ENCODE measurements at regions not wholly inside any gene's neighbourhood (a gene's known extent, or its start where the extent isn't known, plus 50 kb on each side); places are given as distances from the start of the nearest gene placed in this dataset.

GRCh38 chr12:131604859-131605258, 106.0 kb upstream of the SFSWAP start:
- Histone ChIP-seq H2AK5ac (ENCODE audit: low read length) (no peak overlapping the region), H3K27me3 (ENCODE audit: insufficient read depth, low read length, poor library complexity) (no peaks in the 10 kb centered on the region), H2BK5ac (ENCODE audit: low read length) (no peak overlapping the region), H3K23ac (ENCODE audit: low read length) (no peak overlapping the region), H3K79me1 (ENCODE audit: low read length) (no peaks in the 10 kb centered on the region), H3K4me2 (ENCODE audit: low read length) (no peak overlapping the region), H3K4me1 (ENCODE audit: control insufficient read depth, low read depth, low read length) (peaks cover 2% of the 10 kb centered on the region), H3K18ac (ENCODE audit: low read length) (no peak overlapping the region), H3K4ac (ENCODE audit: low read depth, low read length) (no peak overlapping the region), H3K4me3 (ENCODE audit: low read length) (no peak overlapping the region), H2BK15ac (replicated peaks; ENCODE audit: low read depth) (no peak overlapping the region), H4K8ac (ENCODE audit: low read depth, low read length) (no peak overlapping the region), H3K9ac (ENCODE audit: low read length) (no peak overlapping the region), H2BK120ac (ENCODE audit: low read depth, low read length) (no peak overlapping the region), H3K56ac (ENCODE audit: low read length) (no peak overlapping the region), H3K36me3 (ENCODE audit: control insufficient read depth, insufficient read depth, low read length) (no peaks in the 10 kb centered on the region), H3K79me2 (ENCODE audit: control insufficient read depth, insufficient read depth, low read length) (no peaks in the 10 kb centered on the region), H3K27ac (ENCODE audit: low read depth, low read length) (no peak overlapping the region), H4K5ac (ENCODE audit: low read length) (no peak overlapping the region)
- no peak for DNase-seq
- no CpG with 5 or more reads among the region's 6 CpGs for WGBS (ENCODE audit: extremely low coverage, insufficient coverage, low lambda C conversion rate)

- Histone ChIP-seq H3K18ac (ENCODE audit: low read length) (no peak overlapping the region), H3K4me2 (ENCODE audit: low read length) (no peak overlapping the region), H3K9ac (ENCODE audit: low read length) (no peak overlapping the region), H3K79me2 (ENCODE audit: control insufficient read depth, insufficient read depth, low read length) (no peaks in the 10 kb centered on the region), H3K27ac (ENCODE audit: low read depth, low read length) (no peak overlapping the region), H2BK120ac (ENCODE audit: low read depth, low read length) (no peak overlapping the region), H4K8ac (ENCODE audit: low read depth, low read length) (no peak overlapping the region), H3K79me1 (ENCODE audit: low read length) (no peaks in the 10 kb centered on the region), H3K56ac (ENCODE audit: low read length) (no peak overlapping the region), H2AK5ac (ENCODE audit: low read length) (no peak overlapping the region), H3K36me3 (ENCODE audit: control insufficient read depth, insufficient read depth, low read length) (no peaks in the 10 kb centered on the region), H3K4ac (ENCODE audit: low read depth, low read length) (no peak overlapping the region), H2BK15ac (replicated peaks; ENCODE audit: low read depth) (no peak overlapping the region), H3K23ac (ENCODE audit: low read length) (no peak overlapping the region), H3K4me3 (ENCODE audit: low read length) (no peak overlapping the region), H2BK5ac (ENCODE audit: low read length) (no peak overlapping the region), H4K5ac (ENCODE audit: low read length) (no peak overlapping the region), H3K27me3 (ENCODE audit: insufficient read depth, low read length, poor library complexity) (no peaks in the 10 kb centered on the region), H3K4me1 (ENCODE audit: control insufficient read depth, low read depth, low read length) (peaks cover 2% of the 10 kb centered on the region)
- DNase-seq: no peak
- WGBS (ENCODE audit: extremely low coverage, insufficient coverage, low lambda C conversion rate): no CpG with 5 or more reads among the region's 7 CpGs
Observed at GRCh38 chr12:131605304-131605829, 105.5 kb upstream of the SFSWAP start.

- Histone ChIP-seq H3K4me3 (ENCODE audit: low read length) (no peak overlapping the region), H3K18ac (ENCODE audit: low read length) (no peak overlapping the region), H3K79me1 (ENCODE audit: low read length) (no peaks in the 10 kb centered on the region), H3K79me2 (ENCODE audit: control insufficient read depth, insufficient read depth, low read length) (no peaks in the 10 kb centered on the region), H2BK120ac (ENCODE audit: low read depth, low read length) (no peak overlapping the region), H3K36me3 (ENCODE audit: control insufficient read depth, insufficient read depth, low read length) (no peaks in the 10 kb centered on the region), H3K56ac (ENCODE audit: low read length) (no peak overlapping the region), H4K8ac (ENCODE audit: low read depth, low read length) (no peak overlapping the region), H3K23ac (ENCODE audit: low read length) (no peak overlapping the region), H3K4me1 (ENCODE audit: control insufficient read depth, low read depth, low read length) (peaks cover 2% of the 10 kb centered on the region), H2BK5ac (ENCODE audit: low read length) (no peak overlapping the region), H3K4me2 (ENCODE audit: low read length) (no peak overlapping the region), H3K9ac (ENCODE audit: low read length) (no peak overlapping the region), H3K27me3 (ENCODE audit: insufficient read depth, low read length, poor library complexity) (no peaks in the 10 kb centered on the region), H2BK15ac (replicated peaks; ENCODE audit: low read depth) (no peak overlapping the region), H3K4ac (ENCODE audit: low read depth, low read length) (no peak overlapping the region), H3K27ac (ENCODE audit: low read depth, low read length) (no peak overlapping the region), H2AK5ac (ENCODE audit: low read length) (no peak overlapping the region), H4K5ac (ENCODE audit: low read length) (no peak overlapping the region)
- no peak for DNase-seq
- WGBS (ENCODE audit: extremely low coverage, insufficient coverage, low lambda C conversion rate): no CpG with 5 or more reads among the region's 12 CpGs
Observed at GRCh38 chr12:131606218-131606901, 104.5 kb upstream of the SFSWAP start.

GRCh38 chr12:131607658-131608447, 103.0 kb upstream of the SFSWAP start:
- Histone ChIP-seq H3K9ac (ENCODE audit: low read length) (no peak overlapping the region), H2BK120ac (ENCODE audit: low read depth, low read length) (no peak overlapping the region), H3K27ac (ENCODE audit: low read depth, low read length) (no peak overlapping the region), H3K79me1 (ENCODE audit: low read length) (no peaks in the 10 kb centered on the region), H3K4ac (ENCODE audit: low read depth, low read length) (no peak overlapping the region), H2AK5ac (ENCODE audit: low read length) (no peak overlapping the region), H3K23ac (ENCODE audit: low read length) (no peak overlapping the region), H3K56ac (ENCODE audit: low read length) (no peak overlapping the region), H3K18ac (ENCODE audit: low read length) (no peak overlapping the region), H4K8ac (ENCODE audit: low read depth, low read length) (no peak overlapping the region), H3K4me1 (ENCODE audit: control insufficient read depth, low read depth, low read length) (peaks cover 2% of the 10 kb centered on the region), H4K5ac (ENCODE audit: low read length) (no peak overlapping the region), H3K4me3 (ENCODE audit: low read length) (no peak overlapping the region), H3K4me2 (ENCODE audit: low read length) (no peak overlapping the region), H2BK15ac (replicated peaks; ENCODE audit: low read depth) (no peak overlapping the region), H2BK5ac (ENCODE audit: low read length) (no peak overlapping the region), H3K79me2 (ENCODE audit: control insufficient read depth, insufficient read depth, low read length) (no peaks in the 10 kb centered on the region), H3K36me3 (ENCODE audit: control insufficient read depth, insufficient read depth, low read length) (no peaks in the 10 kb centered on the region), H3K27me3 (ENCODE audit: insufficient read depth, low read length, poor library complexity) (no peaks in the 10 kb centered on the region)
- no peak for DNase-seq
- WGBS (ENCODE audit: extremely low coverage, insufficient coverage, low lambda C conversion rate): no CpG with 5 or more reads among the region's 8 CpGs

GRCh38 chr12:131608740-131609690, 101.9 kb upstream of the SFSWAP start:
- H2AK5ac ChIP-seq (ENCODE audit: low read length): no peak overlapping the region
- no peak overlapping the region for H3K27ac ChIP-seq (ENCODE audit: low read depth, low read length)
- no CpG with 5 or more reads among the region's 27 CpGs for WGBS (ENCODE audit: extremely low coverage, insufficient coverage, low lambda C conversion rate)
- no peak overlapping the region for H2BK120ac ChIP-seq (ENCODE audit: low read depth, low read length)
- peaks cover 2% of the 10 kb centered on the region for H3K4me1 ChIP-seq (ENCODE audit: control insufficient read depth, low read depth, low read length)
- no peaks in the 10 kb centered on the region for H3K79me1 ChIP-seq (ENCODE audit: low read length)
- H3K4me3 ChIP-seq (ENCODE audit: low read length): no peak overlapping the region
- no peak overlapping the region for H2BK15ac ChIP-seq (replicated peaks; ENCODE audit: low read depth)
- no peak overlapping the region for H3K4ac ChIP-seq (ENCODE audit: low read depth, low read length)
- H3K23ac ChIP-seq (ENCODE audit: low read length): no peak overlapping the region
- no peak overlapping the region for H3K4me2 ChIP-seq (ENCODE audit: low read length)
- no peaks in the 10 kb centered on the region for H3K27me3 ChIP-seq (ENCODE audit: insufficient read depth, low read length, poor library complexity)
- H2BK5ac ChIP-seq (ENCODE audit: low read length): peak overlapping the region; percentile 72
- no peak overlapping the region for H3K18ac ChIP-seq (ENCODE audit: low read length)
- peak overlapping the region; percentile 81 for H3K56ac ChIP-seq (ENCODE audit: low read length)
- H3K36me3 ChIP-seq (ENCODE audit: control insufficient read depth, insufficient read depth, low read length): no peaks in the 10 kb centered on the region
- H3K79me2 ChIP-seq (ENCODE audit: control insufficient read depth, insufficient read depth, low read length): no peaks in the 10 kb centered on the region
- H4K8ac ChIP-seq (ENCODE audit: low read depth, low read length): no peak overlapping the region
- peak; percentile 71 for DNase-seq
- no peak overlapping the region for H3K9ac ChIP-seq (ENCODE audit: low read length)
- H4K5ac ChIP-seq (ENCODE audit: low read length): no peak overlapping the region

Measured in mesendoderm (in vitro differentiated cells).